SKM-1 (cell line): ENCODE measurements at regions not wholly inside any gene's neighbourhood (a gene's known extent, or its start where the extent isn't known, plus 50 kb on each side); places are given as distances from the start of the nearest gene placed in this dataset.
"Not testable (repeated sequence)": the region's sequence is repeated elsewhere in the genome, so short reads cannot be mapped to it uniquely, and the experiment has no call there.

Experiments
- DNase-seq: peaks from one replicate; lab custom pipeline; 2025; ENCODE audit not compliant: unreplicated experiment; lab: John Stamatoyannopoulos, UW

DNA sequence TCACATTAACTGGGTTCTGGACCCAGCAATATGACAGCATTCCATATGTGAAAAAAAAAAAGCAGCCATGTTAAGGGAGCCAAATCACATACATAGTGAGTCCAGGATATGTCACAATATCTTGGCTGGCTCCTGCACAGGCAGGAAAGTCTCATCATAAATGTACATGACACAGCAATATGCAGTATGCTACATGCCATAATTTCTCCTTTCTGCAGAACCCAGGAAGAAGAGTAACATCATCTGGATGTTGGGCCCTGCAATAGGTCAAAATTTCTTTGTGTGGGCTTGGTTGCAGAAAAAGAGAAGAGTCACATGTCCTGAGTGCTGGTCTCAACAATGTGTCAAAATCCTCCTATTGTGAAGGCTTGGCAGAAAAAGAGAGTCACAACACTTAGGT lies 902.8 kb upstream of the AMELY start:
- no peak for DNase-seq

DNA sequence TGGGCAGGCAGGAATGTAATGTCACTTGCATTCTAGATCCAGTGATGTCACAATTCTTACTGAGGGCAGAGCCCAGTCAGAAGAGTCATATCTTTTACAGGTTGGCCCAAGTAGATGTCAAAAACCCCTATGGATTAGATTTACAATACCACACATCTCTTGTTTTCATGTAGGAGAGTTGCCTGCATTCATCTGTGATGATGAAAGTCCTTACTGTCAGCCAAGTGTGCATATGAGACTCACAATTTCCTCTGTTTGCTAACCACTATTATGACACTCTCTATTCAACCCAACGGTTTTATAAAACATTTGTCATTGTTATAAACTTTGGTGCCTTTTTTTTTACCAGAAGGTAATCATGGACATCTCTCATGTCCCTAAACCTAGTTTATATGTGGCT lies 898.8 kb upstream of the AMELY start:
- DNase-seq: no peak

DNA sequence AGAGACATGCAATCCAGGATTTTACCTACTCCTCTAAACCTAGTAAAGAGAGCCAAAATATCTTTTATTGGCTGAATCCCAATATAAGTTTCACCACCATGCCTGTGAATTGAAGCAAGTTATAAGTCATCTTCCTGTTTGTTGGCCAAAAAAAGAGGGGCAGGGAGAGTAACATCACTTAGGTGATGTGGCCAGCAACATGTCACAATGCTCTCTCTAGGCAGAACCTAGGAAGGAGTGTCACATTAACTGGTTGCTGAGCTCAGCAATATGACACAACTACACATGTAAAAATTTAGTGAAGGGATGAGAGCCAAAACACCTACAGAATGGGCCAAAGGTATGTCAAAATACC lies 895.9 kb upstream of the AMELY start:
- no peak for DNase-seq

DNA sequence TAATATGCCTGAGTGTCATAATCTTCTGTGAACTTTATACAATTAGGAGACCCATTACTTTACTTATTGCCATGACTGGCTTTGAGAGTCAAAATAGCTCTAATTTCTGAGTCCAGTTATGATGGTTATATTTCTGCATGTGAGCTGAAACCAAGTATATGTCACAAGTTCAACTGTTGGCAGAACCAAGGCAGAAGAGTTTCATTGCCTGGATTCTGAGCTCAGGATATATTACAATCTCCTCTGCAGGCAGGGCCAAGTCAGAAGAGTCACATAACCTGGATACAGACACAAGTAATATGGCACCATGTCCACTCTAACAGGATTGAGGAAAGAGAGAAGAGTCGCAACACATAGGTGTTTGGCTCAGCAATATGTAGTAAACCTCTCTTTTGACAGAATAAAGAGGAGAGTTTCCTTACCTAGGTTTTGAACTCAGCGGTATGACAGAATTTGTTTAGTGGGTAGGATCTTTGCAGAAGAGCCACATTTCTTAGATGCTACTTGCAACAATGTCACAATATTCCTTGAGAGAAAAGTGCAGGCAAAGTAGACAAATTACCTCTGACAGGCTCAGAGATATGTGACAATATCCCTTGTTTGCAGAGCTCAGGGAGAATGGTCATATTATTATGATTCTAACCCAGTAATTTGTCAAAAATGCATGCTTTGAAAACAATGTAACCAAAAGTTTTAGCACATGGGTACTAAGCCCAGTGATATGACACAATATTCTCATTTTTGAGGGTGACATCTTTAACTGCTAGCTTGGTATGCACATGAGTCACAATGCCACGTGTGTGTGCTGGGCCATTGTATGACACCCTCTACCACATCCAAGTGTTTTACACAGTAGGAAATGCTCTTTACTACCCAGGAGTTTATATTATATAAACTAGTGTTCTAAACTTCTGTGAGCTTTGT lies 895.3 kb upstream of the AMELY start:
- DNase-seq: no peak

DNA sequence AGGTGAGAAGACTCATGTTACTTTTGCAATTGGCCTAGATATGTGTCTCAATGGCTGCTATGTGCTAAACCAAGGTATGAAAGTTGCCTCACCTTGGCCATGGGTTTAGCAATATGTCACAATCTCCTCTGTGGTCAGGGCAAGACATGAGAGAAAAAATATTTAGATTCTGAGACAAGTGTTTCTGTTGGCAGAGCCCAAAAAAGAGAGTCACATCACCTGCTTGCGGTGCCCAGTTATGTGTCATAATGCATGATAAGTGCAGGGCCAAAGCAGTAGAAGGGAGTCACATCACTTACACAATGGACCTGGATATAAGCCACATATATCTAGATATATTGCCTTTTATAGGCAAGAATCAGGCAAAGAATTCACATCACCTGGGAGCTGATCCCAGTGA lies 894.1 kb upstream of the AMELY start:
- peak; percentile 3 for DNase-seq

DNA sequence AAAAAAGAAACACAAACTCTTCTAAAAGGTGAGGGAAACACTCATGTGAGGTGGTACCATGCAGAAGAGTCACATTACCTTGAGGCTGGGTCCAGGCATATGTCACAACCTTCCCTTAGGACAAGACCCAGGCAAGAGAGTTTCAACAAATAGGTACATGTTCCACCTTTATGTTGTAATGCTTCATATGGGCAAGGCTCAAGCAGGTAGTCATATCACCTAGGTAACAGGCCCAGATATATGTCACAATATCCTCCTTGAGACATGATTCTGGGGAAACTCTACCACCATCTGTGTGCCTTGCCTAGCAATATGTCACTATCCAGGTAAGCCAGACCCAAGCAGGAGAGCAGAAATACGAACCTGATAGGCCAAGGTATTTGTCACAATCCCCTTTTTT lies 892.2 kb upstream of the AMELY start:
- DNase-seq: no peak

DNA sequence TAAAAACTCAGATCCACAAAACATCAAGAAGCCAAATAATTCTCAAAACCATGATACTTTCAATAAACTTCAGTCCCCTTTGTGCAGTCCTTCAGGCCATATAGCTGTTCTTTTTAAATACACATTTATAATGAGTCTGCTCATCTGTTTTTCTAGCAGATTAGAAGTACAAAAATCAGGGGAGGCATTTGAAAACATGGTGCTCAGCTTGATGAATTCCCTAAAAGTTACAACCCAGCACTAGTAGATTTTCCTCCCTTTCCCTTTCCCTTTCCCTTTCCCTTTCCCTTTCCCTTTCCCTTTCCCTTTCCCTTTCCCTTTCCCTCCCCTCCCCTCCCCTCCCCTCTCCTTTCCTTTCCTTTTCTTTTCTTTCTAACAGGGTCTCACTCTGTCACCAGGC lies 884.6 kb upstream of the AMELY start:
- no peak for DNase-seq

DNA sequence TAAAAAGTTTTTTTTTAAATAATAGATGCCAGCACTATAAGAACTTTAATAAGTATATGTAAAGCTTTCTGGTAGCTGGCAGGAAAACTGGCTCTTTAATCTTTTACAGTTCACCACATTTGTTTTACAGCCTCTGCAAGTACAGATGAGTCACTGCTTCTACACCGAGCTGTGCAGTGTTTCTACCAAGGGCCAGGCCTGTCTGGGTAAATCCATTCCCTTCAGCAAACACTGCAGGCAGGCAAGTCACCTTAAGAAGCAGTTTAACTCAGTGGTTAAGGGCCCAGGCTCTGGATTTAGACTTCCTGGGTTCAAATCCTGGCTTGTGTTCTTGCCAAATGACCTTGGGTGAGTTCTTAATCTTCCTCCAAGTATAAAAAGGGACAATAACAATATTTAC lies 882.9 kb upstream of the AMELY start:
- no peak for DNase-seq

DNA sequence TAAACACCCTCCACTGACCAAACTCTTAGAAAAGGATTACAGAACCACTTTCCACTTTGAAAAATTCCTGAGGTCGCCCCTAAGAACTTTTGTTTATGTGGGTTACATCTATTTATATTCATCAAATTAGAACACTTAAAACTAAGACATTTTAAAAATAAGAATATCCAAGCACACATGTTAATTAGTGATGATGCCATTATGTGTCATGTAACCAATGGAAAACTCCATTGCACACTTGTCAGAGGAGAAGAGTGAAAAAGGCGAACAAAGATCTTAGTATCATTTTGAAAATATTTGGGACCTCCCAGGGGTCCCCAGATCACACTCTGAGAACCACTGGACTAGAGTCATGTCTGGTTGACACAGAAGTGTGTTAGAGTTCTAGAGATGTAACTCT lies 882.4 kb upstream of the AMELY start:
- DNase-seq: no peak

DNA sequence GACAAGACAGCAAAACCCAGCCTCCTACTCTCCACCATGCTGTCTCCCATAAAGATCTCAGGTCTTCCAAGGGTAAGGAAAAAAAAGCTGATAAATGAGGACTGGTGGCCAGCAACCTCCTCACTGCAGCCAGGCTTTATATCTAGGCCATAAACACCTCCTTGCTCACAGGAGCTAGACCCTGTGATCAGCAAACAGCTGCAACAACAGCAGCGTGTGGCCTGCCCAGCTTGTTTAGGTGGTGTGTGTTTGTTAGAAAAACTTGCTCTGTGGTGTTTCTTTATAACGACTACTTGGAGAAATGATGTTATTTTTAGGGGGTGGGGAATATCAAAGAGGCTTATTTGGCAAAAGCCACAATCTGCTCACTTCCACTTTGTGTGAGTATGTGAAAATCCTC lies 880.9 kb upstream of the AMELY start:
- no peak for DNase-seq

DNA sequence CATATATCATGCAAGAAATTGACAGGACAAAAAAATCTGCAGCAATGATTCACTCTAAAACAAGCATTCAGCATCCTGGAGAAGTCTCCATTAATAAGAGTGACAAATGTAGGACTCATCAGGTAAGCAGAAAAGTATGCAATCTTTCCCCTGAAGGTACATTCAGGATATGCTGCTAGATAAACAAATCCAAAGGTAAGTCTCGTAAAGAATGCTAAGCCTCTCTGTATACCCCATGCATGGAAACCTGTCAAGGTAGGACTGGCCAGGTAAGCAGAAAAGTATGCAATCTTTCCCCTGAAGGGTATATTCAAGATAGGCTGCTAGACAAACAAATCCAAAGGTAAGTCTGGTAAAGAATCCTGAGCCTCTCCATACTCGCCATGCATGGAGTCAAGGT lies 869.9 kb upstream of the AMELY start:
- no peak for DNase-seq

DNA sequence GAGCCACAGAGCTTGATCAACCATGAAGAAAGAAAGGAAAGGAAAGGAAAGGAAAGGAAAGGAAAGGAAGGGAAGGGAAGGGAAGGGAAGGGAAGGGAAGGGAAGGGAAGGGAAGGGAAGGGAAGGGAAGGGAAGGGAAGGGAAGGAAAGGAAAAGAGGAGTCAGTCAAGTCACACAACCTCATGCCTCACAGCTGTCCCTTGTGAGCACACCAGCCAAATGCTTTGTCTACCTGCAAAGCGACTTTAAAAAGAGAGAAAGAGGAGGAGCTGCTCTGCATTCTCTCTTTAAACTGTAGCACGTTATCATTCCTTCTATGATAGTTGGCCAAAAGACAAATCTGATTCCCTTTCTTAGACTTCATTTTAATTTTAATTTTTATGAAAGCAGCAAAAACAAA lies 863.9 kb upstream of the AMELY start:
- not testable (repeated sequence) for DNase-seq

DNA sequence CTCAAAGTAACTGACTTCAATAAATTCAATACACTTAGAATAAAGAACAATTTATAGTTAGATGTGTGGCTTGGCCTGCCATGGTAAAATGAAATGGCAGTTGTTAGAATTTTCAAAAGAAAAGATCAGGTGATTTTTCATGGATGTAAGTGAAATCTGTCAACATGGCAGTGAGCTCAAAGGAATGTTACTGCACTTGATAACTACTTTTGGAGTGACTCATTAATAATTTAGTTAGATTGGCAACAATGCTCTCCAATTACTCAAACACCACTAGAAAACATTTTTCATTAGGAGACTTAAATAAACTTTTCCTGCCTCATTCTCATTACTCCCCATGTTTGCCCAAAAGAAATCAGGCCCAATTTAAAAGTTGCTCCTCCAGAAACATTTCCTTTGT lies 860.2 kb upstream of the AMELY start:
- no peak for DNase-seq

DNA sequence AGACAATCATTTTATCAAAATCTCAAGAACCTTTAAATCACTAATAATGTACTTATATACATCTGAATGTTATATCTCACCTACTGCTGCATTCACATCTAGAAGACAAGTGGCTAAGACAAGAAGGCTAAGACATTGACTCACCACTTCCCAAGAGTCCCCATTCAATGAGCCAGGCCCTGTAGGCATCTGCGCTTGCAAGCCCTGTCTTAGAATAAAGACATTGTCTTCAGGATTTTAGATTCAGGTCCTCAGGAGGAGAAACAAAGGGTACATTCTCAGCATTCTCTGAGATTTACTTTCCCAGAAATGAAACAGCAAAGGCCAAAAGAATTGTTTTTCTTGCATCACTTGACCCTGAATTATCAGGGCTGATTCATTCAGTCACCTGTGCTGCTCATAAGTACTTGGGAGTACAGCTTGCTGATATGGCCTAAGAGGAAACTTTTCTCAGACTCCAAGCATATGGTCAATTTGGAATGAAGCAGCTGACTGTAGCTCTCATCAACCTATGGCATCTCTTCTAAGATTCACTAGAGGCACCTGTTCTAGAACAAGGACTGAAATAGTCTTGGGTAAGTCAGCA lies 858.3 kb upstream of the AMELY start:
- DNase-seq: no peak

DNA sequence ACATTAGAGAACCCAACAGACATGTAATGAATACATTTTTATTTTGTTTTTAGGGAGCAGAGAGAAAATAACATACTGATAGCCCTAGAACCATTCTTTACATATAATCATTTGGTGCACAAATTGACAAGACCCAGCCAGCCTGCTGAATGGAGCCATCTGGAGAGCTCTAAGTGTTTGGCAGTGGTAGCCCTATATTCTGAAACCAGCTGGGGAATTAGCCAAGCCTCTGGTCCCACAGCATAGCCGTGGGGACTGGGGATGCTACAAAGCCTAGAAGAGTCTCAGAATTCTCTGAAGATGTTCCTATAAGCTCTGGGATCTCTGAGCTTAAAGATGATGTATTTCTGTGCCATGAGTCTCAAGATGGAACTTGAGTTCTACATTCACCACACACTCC lies 857.3 kb upstream of the AMELY start:
- DNase-seq: no peak

DNA sequence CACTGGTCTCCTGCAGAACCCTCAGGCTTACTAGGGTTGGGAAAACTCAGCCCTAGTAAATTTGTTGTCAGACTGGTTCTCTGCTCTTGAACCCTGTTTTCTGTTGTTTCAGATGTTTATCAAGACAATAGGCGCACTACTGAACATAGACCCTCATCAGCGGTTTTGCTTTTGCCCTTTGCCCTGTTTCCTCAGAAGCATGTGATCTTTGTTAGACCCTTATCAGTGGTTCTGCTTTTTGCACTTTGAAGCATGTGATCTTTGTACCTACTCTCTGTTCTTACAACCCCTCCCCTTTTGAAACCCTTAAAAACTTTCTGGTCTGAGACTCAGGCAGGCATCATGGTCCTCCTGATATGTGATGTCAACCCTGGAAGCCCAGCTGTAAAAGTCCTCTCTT lies 842.2 kb upstream of the AMELY start:
- no peak for DNase-seq

DNA sequence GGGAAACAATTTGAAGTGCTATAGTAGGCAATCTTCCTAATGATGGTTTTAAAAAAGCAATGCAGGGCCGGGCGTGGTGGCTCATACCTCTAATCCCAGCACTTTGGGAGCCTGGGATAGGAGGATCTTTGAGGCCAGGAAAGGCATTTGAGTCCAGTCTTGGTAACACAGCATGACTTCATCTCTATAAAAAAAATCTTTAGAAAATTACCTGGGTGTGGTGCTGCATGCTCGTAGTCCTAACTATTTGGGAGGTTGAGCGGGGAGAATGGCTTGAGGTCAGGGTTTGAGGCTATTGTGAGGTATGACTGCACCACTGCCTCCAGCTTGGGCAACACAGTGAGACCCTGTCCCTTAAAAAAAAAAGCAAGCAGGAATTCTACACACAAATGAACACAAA lies 835.2 kb upstream of the AMELY start:
- DNase-seq: no peak

DNA sequence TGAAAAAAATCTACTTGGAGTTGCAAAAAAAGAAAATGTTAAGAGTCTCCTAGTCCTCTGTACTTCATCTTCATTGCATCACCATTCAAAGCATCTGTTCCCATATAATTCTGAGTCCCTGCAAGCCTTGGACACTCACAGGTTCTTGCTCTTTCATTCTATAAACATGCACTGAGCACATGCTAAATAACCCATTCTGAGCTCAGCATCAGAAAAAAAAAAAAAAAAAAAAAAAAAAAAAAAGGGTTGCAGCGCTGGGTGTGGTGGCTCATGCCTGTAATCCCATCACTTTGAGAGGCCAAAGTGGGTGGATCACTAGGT lies 834.0 kb upstream of the AMELY start:
- no peak for DNase-seq

DNA sequence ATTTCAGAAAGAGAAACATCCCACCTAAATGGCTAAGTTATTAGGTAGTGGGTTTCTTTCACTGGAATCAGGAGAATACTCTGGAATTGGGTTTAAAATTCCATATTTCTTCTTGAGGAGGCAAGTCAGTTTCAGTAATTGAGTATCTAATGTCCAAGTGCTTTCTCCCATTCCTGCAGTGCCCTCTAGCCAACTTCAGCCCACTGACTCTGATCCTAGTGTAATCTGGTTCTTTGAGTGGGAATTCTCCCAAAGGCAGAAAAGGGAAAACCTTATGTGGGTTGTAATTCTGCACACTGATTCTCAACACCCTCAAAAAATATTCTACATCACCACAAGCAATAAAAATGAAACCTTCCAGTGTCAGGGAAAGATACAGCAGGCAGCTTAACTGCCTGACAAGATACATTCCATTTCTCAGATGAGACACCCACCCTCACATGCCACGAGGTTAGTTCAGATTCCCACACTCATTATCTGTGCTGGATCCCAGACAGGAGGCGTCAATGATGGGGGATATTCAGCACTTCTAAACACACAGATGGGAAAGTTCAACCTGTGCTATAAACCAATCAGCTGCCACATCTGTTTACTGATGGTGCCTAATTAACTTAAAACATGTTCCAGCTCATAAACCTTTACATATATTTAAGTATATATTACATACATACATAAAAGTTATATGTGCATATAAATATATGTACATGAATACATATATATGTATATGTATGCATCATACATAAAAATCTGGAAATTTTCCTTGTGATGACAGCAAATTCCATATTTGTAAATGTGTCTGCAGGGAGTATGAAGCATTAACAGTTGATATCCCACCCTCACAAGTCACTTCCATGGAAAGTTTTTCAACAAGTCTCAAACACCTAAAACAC lies 833.4 kb upstream of the AMELY start:
- DNase-seq: no peak

DNA sequence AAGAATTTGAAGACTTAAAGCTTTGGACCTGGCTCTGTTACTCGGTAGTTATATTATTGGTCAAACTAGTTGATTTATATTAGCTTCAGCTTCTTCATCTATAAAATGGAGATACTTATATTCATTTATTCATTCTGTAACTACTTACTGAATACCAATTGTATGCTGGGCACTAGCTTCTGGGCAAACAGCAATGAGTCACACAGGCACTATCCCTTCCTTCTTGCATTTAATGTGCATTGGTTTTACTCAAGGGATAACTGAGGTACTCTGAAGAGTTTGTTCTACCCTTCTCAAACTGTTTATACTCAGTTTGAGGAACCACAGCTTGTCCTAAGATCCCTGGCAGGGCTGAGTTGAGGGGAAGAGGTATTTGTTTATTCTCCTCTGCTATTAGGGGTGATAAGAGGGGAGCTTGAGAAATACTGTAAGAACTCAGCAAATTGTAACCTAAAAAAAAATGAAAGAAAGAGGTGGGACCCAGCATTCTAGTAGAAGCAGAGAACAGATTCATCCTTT lies 825.4 kb upstream of the AMELY start:
- no peak for DNase-seq

DNA sequence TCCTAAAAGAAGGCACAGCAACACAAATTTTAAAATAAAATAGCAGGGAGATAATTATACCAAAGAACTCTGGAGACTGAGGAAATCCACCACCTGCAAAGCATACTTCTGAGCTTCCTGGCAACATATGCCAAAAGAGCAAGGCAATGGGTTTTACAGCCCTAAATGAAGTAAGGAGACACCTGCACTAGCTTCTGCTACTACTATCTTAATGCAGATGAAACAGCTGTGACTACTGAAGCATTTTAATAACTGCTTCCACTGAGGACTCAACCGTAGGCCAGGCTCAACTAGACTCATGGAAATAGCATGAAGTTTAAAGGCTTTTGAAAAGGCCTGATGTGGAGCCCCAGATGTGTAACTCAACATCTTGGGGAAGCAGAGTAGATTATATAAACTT lies 820.1 kb upstream of the AMELY start:
- DNase-seq: no peak

DNA sequence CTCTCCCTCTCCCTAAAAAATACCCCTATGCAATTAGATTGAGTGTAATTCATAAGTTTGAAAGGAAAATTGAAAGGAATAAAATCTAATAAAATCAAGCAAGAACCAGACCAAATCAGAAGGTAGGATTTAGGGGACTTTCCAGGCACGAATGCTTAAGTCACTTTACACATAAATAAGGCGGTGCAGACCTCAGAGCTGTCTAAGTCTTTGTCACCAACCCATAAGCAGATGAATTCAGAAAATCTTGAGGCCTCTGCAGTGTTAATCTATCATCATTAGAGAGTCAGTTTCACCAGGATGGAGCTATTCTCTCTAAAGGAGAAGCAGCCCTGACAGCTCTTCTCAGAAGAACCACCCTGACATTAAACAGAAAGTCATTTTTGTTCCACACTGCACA lies 819.1 kb upstream of the AMELY start:
- DNase-seq: no peak
